Right hindlimb (tissue), 1 donor: ENCODE measurements at regions not wholly inside any gene's neighbourhood (a gene's known extent, or its start where the extent isn't known, plus 50 kb on each side); places are given as distances from the start of the nearest gene placed in this dataset.

ENCODE experiments used
- DNase-seq: peaks from one replicate; pipeline ENCODE4 v3.0.0-alpha.2; 2018

DNA sequence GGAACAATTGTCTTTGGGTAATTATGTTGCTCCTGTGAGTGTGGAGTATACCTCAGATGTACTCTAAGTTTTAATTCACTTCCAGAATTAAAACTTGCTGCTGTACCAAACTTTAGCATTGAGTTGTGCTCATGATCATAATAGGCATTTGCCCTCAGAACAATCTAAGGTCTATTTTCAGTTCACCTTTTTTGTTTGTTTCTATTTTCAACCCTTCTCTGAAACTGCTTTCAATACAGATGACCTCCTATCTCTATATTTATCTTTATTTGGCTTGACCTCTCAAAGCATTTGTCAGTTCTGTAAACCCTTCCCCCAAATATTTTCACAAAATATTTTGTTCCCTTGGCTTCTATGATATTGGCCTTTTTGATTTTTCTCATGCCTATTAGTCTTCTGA is 873.0 kb downstream of the OLFM4 start:
- DNase-seq = no peak

DNA sequence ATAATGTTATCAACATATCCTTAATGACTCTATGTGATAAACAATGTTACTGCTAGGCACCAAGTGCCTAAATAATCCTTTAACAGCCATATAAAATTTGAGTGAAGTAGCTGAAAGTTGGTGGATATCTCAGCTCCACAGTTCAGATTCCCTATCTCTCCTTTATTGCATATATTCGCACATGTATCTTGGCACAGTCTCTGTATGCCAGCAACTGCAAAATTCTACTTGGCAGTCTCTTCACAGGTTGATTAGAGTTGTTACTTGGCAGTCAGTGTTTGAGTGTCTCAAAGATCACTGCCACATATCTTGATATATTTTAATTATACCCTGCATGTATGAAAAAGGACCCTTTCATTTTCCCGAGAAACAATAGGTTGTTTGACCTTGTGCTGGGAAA is 879.3 kb downstream of the OLFM4 start:
- DNase-seq = no peak

DNA sequence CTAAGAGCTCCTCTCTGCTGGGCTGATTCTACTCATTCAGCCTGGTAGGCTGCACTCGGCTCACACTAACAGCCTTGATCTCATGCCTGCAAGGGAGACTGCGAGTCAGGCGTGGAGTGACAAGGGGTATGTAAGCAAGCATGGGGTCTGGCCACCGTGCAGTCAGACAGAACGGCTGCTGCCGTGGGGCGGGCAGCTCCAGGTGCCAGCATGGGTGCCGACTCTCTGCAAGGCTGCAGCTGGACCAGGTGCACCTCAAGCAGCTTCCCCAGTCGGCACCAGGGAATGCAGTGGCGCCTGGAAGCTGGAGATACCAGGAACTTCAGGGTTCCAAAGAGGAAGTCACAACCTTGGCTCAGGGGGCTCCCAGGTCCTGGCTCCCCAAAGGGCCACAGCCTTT is 892.3 kb downstream of the OLFM4 start:
- DNase-seq = no peak

DNA sequence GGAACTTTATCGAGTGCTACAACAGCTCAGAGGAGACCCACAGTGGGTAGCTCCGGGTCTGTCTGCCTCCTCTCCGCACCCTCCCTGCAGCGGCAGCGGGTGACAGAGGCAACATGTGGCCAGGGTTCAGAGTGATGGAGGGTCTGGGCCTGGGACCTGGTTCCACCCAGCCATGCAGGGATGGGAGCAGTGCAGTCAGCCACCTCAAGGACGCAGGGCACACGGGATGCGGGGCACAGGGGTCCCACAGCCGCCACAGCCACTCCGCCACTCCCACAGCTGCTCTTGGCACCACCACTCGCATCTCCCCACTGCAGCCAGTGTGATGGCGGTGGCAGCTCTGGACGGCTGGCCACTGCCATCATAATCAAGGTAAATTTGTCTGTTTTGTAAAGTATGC is 892.9 kb downstream of the OLFM4 start:
- DNase-seq = no peak

DNA sequence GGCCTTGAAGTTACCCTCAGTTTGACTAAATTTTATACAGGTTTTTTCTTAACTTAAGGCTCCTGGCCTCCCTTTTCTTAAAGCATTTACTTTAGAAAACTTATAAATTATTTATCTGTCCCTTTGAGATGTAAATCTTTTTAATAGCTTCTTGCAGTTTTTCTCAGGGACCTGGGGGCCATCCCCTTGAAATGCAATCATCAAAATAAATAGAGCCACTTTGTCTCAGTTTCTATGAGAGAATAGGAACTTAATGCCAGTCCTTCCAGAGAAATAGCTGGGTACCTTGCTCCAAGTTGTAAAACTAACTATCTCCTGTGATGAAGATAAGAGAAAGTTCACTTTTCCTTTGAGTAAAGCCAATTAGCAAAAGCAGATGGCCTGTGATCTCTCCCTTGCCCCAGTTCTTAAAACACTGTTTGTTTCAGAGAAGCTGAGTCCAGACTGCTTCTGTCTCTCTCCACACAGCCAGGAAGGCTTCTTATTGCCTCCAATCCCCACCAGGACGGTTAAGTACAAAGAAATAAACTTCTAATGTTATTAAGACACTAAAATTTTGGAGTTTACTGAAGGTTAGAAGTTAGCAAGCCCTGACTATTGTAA is 913.1 kb downstream of the OLFM4 start:
- DNase-seq = no peak

DNA sequence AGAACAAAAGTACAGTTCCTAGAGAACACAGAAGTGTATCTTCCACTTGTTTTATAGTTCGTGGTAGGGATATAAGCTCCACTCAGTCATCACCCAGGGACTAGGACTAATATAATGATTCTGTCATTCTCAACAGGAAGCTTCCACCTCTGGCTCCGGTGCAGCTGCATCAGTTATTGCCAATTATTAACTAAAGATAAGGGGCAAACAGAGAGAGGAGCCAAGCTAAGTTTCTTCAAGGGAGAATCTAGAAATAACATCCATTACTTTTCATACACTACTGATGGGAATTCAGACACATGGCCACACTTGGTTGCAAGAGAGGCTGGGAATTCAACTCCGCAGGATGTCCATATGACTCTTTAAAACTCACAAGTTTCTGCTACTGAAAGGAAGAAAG is 917.9 kb downstream of the OLFM4 start:
- no peak for DNase-seq

DNA sequence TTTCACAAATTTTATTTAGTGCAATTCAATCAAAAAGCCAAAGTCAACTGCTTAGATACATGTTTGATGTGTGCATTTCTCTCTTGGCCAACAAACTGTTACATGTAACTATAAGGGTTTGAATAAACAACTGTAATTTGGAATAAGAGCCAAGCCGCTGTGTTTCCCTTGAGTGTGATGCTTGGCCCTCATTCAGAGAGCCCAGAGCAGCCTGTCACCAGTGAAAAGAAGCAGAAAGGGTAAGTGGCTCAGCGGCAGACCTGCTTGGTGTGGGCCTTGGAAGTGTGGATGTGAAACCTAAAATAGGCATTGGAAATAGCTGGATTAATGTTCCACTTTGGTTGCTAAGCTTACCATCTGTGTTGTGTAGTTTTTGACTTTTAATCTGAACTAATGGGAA is 924.6 kb downstream of the OLFM4 start:
- no peak for DNase-seq
